ENCODE measurements at regions not wholly inside any gene's neighbourhood (a gene's known extent, or its start where the extent isn't known, plus 50 kb on each side); places are given as distances from the start of the nearest gene placed in this dataset.

DNA sequence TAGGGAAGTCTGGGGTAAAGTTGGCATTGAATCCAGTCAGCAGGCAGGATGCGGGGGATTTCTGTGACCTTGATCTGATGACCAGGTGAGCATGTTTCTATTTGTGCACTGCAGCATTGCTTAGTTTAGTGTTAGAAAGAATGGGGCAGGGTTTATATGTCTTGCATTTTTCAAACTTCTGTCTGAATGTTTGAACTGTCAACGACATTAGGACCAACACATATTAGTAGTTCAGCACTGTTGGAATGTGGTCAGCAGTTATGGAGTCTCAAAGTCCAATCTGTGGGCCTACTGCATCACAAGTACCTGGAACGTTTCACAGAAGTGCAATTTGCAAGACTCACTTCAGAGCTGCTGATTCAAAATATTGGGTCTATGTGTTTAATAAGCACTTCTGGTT, 276.6 kb upstream of the BMP2 start:
- Mint-ChIP-seq H3K4me1 (no peaks in the 10 kb centered on the region), H3K4me3 (no peak overlapping the region), H3K27ac (no peak overlapping the region), H3K27me3 (no peaks in the 10 kb centered on the region), H3K9me3 (no peaks in the 10 kb centered on the region)
- ATAC-seq (no peak), DNase-seq (no peak)

DNA sequence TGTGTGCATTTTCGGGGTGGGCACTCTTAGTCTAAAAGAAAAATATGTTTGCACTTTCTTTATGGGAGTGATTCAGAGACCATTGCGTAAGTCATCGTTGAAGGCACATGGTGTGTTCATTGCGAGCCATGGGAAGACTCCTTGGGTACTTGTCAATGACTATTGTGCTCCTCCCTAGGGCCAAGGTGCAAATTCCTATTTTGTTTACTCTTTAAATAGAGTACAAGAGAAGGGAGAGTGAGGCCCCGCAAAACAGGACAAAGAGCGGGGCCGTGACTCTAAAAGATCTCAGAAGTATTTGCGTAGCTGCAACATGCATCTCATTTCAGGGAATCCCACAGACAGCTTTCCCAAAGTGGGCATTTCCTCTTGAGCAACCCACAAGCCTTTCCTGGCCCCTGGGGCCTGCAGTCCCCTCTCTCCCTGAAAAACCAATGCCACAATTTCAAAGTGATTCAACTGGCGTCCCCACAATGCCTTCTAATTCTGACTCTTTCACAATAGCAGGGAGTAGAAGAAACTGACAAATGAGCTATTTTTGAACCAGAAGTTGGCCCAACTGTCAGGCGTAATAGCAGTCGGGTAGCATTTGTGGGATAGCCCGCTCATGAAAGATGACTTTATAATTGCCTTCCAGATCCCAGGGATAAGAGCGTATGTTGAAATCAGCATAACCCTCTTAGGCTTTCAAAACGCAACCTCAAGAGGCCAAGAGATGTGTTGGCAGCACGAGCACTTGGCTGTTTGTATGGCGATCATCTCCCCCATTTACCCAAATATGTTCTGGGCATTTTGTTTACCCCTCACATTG, 277.9 kb upstream of the BMP2 start:
- DNase-seq (no peak), ATAC-seq (no peak)
- H3K4me1 Mint-ChIP-seq: no peaks in the 10 kb centered on the region
- no peak overlapping the region for H3K4me3 Mint-ChIP-seq
- H3K27me3 Mint-ChIP-seq: no peaks in the 10 kb centered on the region
- no peak overlapping the region for H3K27ac Mint-ChIP-seq
- no peaks in the 10 kb centered on the region for H3K9me3 Mint-ChIP-seq

DNA sequence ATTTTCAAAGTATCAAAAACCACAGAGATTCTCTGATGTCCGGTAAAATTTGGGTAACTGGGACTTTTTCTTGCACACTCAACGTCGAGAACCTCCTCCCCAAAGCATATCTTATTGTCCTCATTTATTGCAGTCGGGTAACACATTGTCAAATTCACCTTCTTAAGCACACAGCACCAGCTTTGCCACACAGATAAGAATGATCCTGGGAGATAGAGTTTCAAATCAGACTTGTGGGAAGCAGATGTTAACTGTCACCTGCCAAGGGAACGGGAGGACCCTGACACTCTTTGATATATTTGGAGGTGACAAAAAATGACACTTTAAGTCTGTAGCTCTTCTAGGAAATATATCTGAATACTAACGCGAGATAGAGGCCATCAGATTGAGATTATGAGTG, 282.1 kb upstream of the BMP2 start:
- DNase-seq: no peak
- Mint-ChIP-seq H3K27me3 (no peaks in the 10 kb centered on the region), H3K9me3 (no peaks in the 10 kb centered on the region), H3K27ac (no peak overlapping the region), H3K4me3 (no peak overlapping the region), H3K4me1 (no peaks in the 10 kb centered on the region)
- no peak for ATAC-seq

DNA sequence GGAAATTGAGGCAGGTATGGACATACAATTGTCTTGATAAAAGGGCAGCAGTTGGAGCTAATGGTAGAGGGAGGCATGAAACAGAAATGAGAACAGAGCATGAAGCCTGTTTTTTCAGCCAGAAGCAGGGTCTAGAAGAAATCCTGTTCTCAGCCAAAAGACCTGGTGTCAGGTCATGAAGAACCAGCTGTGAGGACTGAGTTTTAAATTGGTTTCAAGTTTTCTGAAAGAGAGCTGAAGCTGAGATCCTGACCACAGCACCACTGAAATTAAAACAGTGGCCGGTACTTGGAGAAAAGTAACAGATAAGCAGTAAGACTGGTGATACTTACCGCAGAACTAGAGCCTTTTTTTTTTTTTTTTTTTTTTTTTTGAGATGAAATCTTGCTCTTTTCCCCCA, 283.8 kb upstream of the BMP2 start:
- DNase-seq (no peak), ATAC-seq (no peak)
- Mint-ChIP-seq H3K9me3 (no peaks in the 10 kb centered on the region), H3K4me1 (no peaks in the 10 kb centered on the region), H3K27me3 (no peaks in the 10 kb centered on the region), H3K4me3 (no peak overlapping the region), H3K27ac (no peak overlapping the region)

DNA sequence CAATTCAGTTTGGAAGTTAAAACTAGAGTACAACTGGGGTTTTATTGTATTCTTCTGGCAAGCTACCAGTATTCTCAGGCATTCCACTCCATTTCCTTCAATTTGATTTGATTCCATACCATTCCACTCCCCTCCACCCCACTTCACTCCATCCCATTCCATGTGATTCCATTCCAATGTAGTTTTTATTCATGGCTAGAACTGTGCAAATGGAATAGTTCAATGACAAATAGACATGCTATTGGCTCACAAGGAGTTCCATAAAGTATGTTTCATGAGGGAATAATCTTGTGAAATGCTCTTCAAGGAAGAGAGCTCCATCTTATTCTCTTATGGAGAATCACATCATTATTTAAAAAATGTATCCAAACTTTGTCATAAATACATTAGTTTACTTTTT, 285.0 kb upstream of the BMP2 start:
- no peaks in the 10 kb centered on the region for H3K4me1 Mint-ChIP-seq
- H3K9me3 Mint-ChIP-seq: no peaks in the 10 kb centered on the region
- peak overlapping the region in 1 of 2 donors; percentile 57 for H3K27ac Mint-ChIP-seq
- ATAC-seq: no peak
- no peaks in the 10 kb centered on the region for H3K27me3 Mint-ChIP-seq
- H3K4me3 Mint-ChIP-seq: no peak overlapping the region
- no peak for DNase-seq

DNA sequence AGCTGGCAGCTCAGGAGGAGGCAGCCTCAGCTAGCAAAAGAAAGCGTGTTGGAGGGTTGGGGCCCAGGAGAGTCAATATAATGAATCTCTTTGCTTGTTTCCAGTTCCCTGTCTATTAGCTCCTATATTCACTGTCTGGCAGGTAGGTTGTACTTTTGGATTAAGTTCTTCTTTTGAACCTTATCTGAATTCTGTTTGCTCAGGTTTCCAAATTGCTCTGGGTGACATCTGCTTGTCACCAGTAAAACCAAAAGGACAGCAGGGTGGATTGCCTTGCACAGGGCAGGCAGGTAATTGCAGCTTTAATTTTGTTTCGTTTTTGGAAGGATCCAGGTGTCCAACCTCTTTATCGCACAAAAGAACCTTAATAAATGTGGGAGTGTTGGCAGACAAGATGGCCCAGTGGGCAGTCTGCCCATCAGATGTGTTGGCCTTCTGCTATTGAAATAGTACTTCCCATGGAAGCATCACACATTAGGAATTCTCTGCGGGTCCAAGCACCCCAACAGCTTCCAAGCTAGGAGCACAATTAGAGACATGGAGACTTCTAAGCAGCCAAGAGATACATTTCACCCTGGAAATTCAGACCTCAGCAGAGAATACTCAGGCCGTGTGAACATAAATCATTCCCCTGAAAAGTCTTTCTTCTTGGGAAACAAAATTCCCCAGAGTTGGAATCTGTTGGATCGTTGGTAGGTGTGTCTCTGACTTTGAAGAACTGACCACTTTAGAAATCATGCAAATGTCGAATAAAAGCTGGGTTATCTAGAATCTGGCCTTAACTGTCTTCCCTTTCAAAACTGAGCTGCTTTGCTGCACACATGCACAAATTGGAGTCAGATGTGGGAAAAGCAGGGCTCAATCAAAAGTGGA, 286.9 kb upstream of the BMP2 start:
- Mint-ChIP-seq H3K27me3 (no peaks in the 10 kb centered on the region), H3K9me3 (no peaks in the 10 kb centered on the region), H3K4me1 (no peaks in the 10 kb centered on the region), H3K27ac (no peak overlapping the region), H3K4me3 (no peak overlapping the region)
- ATAC-seq (no peak), DNase-seq (no peak)

DNA sequence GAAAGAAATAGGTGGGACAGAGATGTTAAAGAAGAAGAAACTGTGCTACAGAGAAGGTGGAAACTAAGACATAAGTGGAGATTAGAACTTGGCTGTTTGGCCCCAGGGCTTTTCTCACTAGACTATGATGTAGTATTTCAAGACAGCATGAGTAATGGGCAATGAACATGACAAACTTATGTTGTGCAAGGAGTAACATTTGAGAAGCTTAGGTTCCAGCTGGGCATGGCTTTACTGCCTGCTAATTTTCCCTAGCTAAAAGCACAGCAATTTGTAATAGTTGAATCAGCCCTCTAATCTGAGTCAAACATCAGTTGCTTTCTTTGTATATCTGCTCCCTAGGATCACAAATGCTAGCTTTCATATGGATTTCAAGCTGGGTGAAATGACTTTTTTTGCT, 294.3 kb upstream of the BMP2 start:
- H3K4me1 Mint-ChIP-seq: no peaks in the 10 kb centered on the region
- no peaks in the 10 kb centered on the region for H3K9me3 Mint-ChIP-seq
- H3K27me3 Mint-ChIP-seq: no peaks in the 10 kb centered on the region
- no peak overlapping the region for H3K4me3 Mint-ChIP-seq
- ATAC-seq (no peak), DNase-seq (no peak)
- H3K27ac Mint-ChIP-seq: no peak overlapping the region

DNA sequence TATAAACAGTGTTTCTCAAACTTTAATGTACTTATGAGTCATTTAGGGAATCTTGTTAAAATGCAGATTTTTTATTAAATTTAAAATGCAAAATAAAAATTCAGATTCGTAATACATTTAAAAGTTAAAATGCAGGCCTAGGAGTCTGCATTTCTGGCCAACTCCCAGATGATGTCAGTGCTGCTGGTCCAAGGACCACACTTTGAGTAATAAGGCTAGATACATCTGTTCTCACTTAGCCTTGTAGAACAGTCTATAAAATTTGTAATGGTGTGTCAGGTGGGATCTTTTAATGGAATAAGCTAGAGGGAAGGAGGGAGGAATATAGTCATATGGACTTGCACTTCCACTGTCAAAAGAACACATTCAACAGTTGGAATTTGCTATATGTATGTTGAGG, 295.6 kb upstream of the BMP2 start:
- Mint-ChIP-seq H3K4me3 (no peak overlapping the region), H3K27ac (no peak overlapping the region), H3K27me3 (no peaks in the 10 kb centered on the region), H3K9me3 (no peaks in the 10 kb centered on the region), H3K4me1 (no peaks in the 10 kb centered on the region)
- no peak for DNase-seq
- ATAC-seq: no peak

DNA sequence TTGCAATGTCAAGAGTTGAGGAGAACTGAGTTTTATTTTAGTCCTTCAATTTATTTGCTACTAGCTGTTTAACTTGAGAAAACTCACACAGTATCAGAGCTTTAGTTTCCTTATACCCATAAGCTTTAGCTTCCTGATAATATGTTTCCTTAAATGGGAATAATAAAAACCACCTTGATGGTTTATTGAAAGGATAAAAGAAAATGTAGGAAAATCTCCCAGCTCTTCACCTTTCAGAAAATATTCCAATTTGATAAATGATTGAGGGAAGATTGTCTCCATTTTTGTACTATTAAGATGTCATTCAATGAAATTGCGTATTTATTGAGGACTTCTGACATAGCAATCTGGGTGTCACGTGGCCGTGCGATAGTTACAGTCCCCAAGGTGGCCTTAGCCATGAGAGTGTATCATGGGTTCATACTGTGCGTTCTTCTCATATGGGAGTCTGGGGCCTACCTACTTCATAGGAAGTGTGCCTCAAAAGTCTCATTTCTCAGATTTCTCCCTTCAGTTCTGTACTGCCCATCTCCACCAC, 296.3 kb upstream of the BMP2 start:
- Mint-ChIP-seq H3K9me3 (no peaks in the 10 kb centered on the region), H3K4me3 (no peak overlapping the region), H3K27ac (no peak overlapping the region), H3K27me3 (no peaks in the 10 kb centered on the region), H3K4me1 (no peaks in the 10 kb centered on the region)
- DNase-seq (no peak), ATAC-seq (no peak)

DNA sequence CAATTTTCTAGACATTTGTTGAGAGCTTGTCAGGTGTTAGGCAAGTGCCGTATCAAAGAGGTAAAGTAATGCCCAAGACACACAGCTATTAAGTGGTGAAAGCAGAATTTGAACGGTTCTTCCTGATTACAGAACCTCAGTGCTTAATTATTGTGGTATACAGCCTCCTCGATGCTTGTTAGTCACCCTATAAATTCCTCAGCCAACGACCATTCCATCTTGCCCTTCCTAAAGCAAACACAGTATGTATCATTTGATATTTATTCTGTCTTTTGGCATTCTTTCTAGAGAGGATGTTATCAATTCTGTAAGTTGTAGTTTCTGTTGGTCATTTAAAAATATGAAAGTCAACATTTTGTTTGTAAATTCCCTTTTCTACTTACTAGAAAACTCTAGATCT, 297.8 kb upstream of the BMP2 start:
- ATAC-seq: no peak
- no peak overlapping the region for H3K27ac Mint-ChIP-seq

DNA sequence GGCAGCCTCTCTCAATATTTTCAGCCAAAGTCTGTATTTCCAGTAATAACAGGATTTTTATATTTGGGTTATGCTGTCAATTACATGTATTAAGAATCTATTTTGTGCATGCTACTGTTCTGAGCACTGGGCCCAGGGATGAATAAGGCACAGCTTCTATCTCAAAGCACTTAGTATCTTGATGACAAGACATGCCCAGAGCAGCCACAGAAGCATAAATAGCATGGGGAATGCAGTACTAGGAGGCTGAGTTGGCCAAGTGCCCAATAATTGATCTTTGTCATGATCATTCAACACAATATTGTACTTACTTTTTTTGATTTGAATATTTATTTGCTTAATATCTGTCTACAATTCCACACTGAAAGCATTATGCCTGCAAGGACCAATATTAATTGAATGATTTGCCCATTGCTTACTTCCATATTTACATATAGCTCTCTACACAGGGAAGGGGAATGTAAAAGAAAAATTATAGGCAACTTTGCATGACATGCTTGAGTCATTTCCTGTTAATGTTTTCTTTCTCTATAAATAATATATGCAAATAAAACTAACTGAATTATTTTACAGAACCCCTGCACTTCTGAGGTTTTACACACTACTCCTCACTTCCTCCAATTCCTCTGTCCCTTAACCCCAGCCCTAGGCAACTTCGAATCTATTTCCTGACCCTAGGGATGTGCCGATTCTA, 298.9 kb upstream of the BMP2 start:
- Mint-ChIP-seq H3K4me1 (no peaks in the 10 kb centered on the region), H3K27ac (no peak overlapping the region), H3K27me3 (no peaks in the 10 kb centered on the region), H3K4me3 (no peak overlapping the region), H3K9me3 (peaks cover 0 to 4% of the 10 kb centered on the region in 2 donors)
- no peak for ATAC-seq
- no peak for DNase-seq

More for the DNA sequence above, 297.8 kb upstream of the BMP2 start:
- Mint-ChIP-seq H3K4me3 (no peak overlapping the region), H3K27me3 (no peaks in the 10 kb centered on the region), H3K4me1 (no peaks in the 10 kb centered on the region), H3K9me3 (no peaks in the 10 kb centered on the region)
- no peak for DNase-seq

DNA sequence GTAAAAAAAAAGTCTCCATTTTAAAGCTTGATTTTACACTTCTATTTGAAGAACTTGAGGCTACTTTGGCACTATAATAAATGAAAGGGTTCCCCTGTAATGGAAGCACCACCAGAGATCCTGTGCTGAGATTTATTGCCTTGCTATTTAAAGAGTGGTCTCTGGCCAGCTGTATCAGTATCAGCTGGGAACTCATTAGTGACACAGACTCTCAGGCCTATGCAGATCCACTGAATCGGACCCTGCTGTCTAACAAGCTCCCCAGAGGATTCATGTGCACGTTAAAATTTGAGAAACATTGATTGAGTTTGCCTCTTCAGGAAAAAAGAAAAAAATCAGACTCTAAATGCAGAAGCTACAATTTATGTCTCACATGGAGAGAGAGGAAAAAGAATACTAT, 299.9 kb upstream of the BMP2 start:
- Mint-ChIP-seq H3K4me1 (no peaks in the 10 kb centered on the region), H3K27me3 (no peaks in the 10 kb centered on the region), H3K4me3 (no peak overlapping the region), H3K27ac (no peak overlapping the region), H3K9me3 (peaks cover 0 to 4% of the 10 kb centered on the region in 2 donors)
- DNase-seq (no peak), ATAC-seq (no peak)

DNA sequence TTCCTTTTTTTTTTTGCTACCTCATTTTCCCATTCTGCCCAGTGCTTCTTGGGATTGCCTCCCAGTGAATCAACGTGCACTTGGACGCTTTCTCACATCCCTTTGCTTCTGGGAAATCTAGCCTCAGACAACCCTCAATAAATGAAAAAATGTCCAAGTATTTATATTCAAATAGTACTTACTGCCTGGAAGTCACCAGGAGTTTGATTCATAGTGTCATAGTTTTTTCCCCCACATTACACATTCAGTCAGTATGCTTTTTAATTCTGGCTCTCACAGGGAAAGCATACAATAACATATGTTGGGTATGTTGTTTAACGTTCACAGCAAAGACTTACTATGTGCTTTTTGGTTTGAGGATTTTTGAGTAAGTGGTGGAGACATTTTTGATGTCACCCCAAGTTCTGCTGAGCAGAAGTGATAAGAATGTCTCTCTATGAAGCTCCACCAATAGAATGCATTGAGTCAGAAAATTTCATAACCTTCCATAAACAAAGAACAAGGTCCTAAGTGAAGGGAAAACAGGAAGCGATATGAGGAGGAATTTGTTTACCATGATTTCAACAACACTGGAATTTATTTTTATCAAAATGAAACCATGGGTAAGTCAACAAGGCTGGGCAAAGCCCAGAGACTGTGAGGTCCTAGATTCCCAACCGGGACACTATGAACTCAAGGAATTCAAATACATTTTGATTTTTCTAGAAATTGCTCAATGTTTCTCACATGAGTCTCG, 301.2 kb upstream of the BMP2 start:
- Mint-ChIP-seq H3K27me3 (no peaks in the 10 kb centered on the region), H3K27ac (no peak overlapping the region), H3K4me1 (no peaks in the 10 kb centered on the region), H3K4me3 (no peak overlapping the region), H3K9me3 (peaks cover 0 to 4% of the 10 kb centered on the region in 2 donors)
- DNase-seq: no peak
- no peak for ATAC-seq

DNA sequence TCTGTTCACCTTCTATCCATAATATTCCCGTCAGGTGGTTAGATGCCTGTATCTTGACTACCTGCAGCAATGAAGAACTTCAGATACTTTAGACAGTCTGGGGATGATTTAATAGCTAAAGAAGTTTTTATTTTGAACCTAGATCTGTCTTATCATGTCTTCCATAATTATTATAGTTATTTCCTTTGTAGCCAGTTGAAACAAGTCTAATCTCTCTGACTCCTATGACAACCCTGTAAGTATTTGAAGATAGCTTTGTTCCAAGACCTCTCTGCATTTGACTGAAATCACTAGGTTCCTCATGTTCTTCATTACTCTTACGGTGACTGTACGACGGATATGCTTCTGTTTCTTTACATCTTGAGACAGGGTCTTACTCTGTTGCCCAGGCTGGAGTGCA, 316.6 kb upstream of the BMP2 start:
- ATAC-seq (no peak), DNase-seq (no peak)
- peaks cover 0 to 8% of the 10 kb centered on the region in 2 donors for H3K9me3 Mint-ChIP-seq
- no peak overlapping the region for H3K4me3 Mint-ChIP-seq
- no peaks in the 10 kb centered on the region for H3K27me3 Mint-ChIP-seq
- H3K4me1 Mint-ChIP-seq: no peaks in the 10 kb centered on the region
- H3K27ac Mint-ChIP-seq: no peak overlapping the region

DNA sequence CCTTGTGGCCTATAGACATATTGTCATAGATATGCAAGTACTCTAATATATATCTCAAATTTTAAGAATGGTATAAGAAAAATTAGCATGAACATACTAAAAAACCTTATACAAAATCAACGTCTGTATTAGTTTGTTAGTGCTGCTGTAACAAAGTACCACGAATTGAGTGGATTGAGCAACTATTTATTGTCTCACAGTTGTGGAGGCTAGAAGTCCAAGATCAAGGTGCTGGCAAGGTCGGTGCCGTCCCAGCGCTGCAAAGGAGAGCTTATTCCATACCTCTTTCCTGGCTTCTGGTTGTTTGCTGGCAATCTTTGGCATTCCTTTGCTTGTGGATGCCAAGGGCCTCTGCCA, 317.6 kb upstream of the FERMT1 start:
- no peak overlapping the region for H3K27ac Mint-ChIP-seq
- ATAC-seq: no peak
- no peak overlapping the region for H3K4me3 Mint-ChIP-seq
- no peaks in the 10 kb centered on the region for H3K4me1 Mint-ChIP-seq
- no peak for DNase-seq
- no peaks in the 10 kb centered on the region for H3K27me3 Mint-ChIP-seq
- H3K9me3 Mint-ChIP-seq: no peaks in the 10 kb centered on the region

All from stimulated activated naive CD8-positive, alpha-beta T cell treated with anti-CD3 and anti-CD28 coated beads, Interleukin-15, amount 100 ng/mL, for 72 hours (primary cell).